ENCODE measurements at regions not wholly inside any gene's neighbourhood (a gene's known extent, or its start where the extent isn't known, plus 50 kb on each side); places are given as distances from the start of the nearest gene placed in this dataset.
A peak's percentile ranks its signal among the peaks of the same experiment; 100 is the strongest.
"Not testable (repeated sequence)": the region's sequence is repeated elsewhere in the genome, so short reads cannot be mapped to it uniquely, and the experiment has no call there.

GRCh38 chr4:188383180-188383579 lies 243.9 kb downstream of the TRIML1 start:
- DNase-seq = no peak

GRCh38 chr4:188387179-188387791 lies 248.0 kb downstream of the TRIML1 start:
- DNase-seq = no peak

- not testable (repeated sequence) for DNase-seq
Measured at GRCh38 chr4:188391349-188391748, 252.1 kb downstream of the TRIML1 start.

GRCh38 chr4:188396037-188396436 lies 256.8 kb downstream of the TRIML1 start:
- no peak for DNase-seq

- no peak for DNase-seq
Measured at GRCh38 chr4:188399834-188400233, 260.6 kb downstream of the TRIML1 start.

- no peak for DNase-seq
Measured at GRCh38 chr4:188400451-188400850, 261.2 kb downstream of the TRIML1 start.

GRCh38 chr4:188403272-188403671 lies 264.0 kb downstream of the TRIML1 start:
- DNase-seq = no peak

- not testable (repeated sequence) for DNase-seq
Measured at GRCh38 chr4:188405071-188405835, 266.0 kb downstream of the TRIML1 start.

- no peak for DNase-seq
Measured at GRCh38 chr4:188408244-188409030, 269.2 kb downstream of the TRIML1 start.

GRCh38 chr4:188409851-188410250 lies 270.6 kb downstream of the TRIML1 start:
- DNase-seq = no peak

GRCh38 chr4:188411805-188412204 lies 272.6 kb downstream of the TRIML1 start:
- DNase-seq = no peak

GRCh38 chr4:188412499-188412898 lies 273.3 kb downstream of the TRIML1 start:
- DNase-seq = no peak

GRCh38 chr4:188414441-188414840 lies 275.2 kb downstream of the TRIML1 start:
- DNase-seq = no peak

- DNase-seq = peak; percentile 33
Measured at GRCh38 chr4:188417181-188417580, 277.9 kb downstream of the TRIML1 start.

- no peak for DNase-seq
Measured at GRCh38 chr4:188423039-188423438, 283.8 kb downstream of the TRIML1 start.

GRCh38 chr4:188428935-188429334 lies 289.7 kb downstream of the TRIML1 start:
- peak; percentile 51 for DNase-seq

- DNase-seq = no peak
Measured at GRCh38 chr4:188429965-188430364, 290.7 kb downstream of the TRIML1 start.

- DNase-seq = no peak
Measured at GRCh38 chr4:188430384-188430783, 291.1 kb downstream of the TRIML1 start.

- no peak for DNase-seq
Measured at GRCh38 chr4:188432328-188432727, 293.1 kb downstream of the TRIML1 start.

GRCh38 chr4:188433741-188434315 lies 294.6 kb downstream of the TRIML1 start:
- no peak for DNase-seq

GRCh38 chr4:188434643-188435042 lies 295.4 kb downstream of the TRIML1 start:
- no peak for DNase-seq

- DNase-seq = no peak
Measured at GRCh38 chr4:188435381-188435780, 296.1 kb downstream of the TRIML1 start.

- no peak for DNase-seq
Measured at GRCh38 chr4:188437535-188437934, 298.3 kb downstream of the TRIML1 start.

Measured in NCI-H2029 treated with DMSO at 0.1 percent for 48 hours (cell line).